Neural progenitor cell (in vitro differentiated cells): ENCODE measurements at regions not wholly inside any gene's neighbourhood (a gene's known extent, or its start where the extent isn't known, plus 50 kb on each side); places are given as distances from the start of the nearest gene placed in this dataset.

ENCODE experiments used
- DNase-seq: peaks from one replicate; pipeline ENCODE4 v3.0.0-alpha.2; 2016; ENCODE audit warnings: low spot score
- H2AFZ ChIP-seq: fragments of 200-600 bp; sonication (generic); replicated peaks from 2 replicates; pipeline ENCODE4 v1.6.1; 2016; ENCODE audit warnings: antibody characterized with exemption
- H3F3A ChIP-seq: fragments of 200-600 bp; sonication (generic); 2 replicates; pipeline ENCODE4 v1.6.1; 2016; ENCODE audit warnings: antibody characterized with exemption, low read depth
- H3K27ac ChIP-seq: fragments of 200-600 bp; sonication (generic); 2 replicates; pipeline ENCODE4 v1.5.1; 2016; ENCODE audit warnings: mild to moderate bottlenecking
- H3K27me3 ChIP-seq: fragments of 200-600 bp; sonication (generic); 2 replicates; pipeline ENCODE4 v1.6.1; 2016; ENCODE audit warnings: mild to moderate bottlenecking, moderate library complexity
- H3K36me3 ChIP-seq: fragments of 200-600 bp; sonication (generic); 2 replicates; pipeline ENCODE4 v1.5.1; 2016
- H3K4me1 ChIP-seq: fragments of 200-600 bp; sonication (generic); 2 replicates; pipeline ENCODE4 v1.6.1; 2016; ENCODE audit warnings: mixed run types
- H3K4me2 ChIP-seq: fragments of 200-600 bp; sonication (generic); 2 replicates; pipeline ENCODE4 v1.6.1; 2016
- H3K4me3 ChIP-seq: fragments of 200-600 bp; sonication (generic); 2 replicates; pipeline ENCODE4 v1.5.1; 2016
- H3K79me2 ChIP-seq: fragments of 200-600 bp; sonication (generic); 2 replicates; pipeline ENCODE4 v1.6.1; 2016; ENCODE audit warnings: low read depth
- H3K9ac ChIP-seq: fragments of 200-600 bp; sonication (generic); 2 replicates; pipeline ENCODE4 v1.6.1; 2016
- H3K9me3 ChIP-seq: fragments of 200-600 bp; sonication (generic); 2 replicates; pipeline ENCODE4 v1.5.1; 2016; ENCODE audit warnings: low read depth
- H4K20me1 ChIP-seq: fragments of 200-600 bp; sonication (generic); 2 replicates; pipeline ENCODE4 v1.6.1; 2016; ENCODE audit warnings: low read depth
- H3K27ac Mint-ChIP-seq: 3 replicates; pipeline ENCODE4 v1.8.0; 2021; ENCODE audit warnings: mixed read lengths
- H3K27me3 Mint-ChIP-seq: 2 replicates; pipeline ENCODE4 v1.8.0; 2022; ENCODE audit warnings: low read depth, mild to moderate bottlenecking, inconsistent platforms, moderate library complexity, mixed read lengths; ENCODE audit not compliant: insufficient read depth
- H3K36me3 Mint-ChIP-seq: 3 replicates; pipeline ENCODE4 v1.8.0; 2021; ENCODE audit warnings: mixed read lengths
- H3K4me1 Mint-ChIP-seq: 3 replicates; pipeline ENCODE4 v1.8.0; 2021; ENCODE audit warnings: mixed read lengths
- H3K4me3 Mint-ChIP-seq: 3 replicates; pipeline ENCODE4 v1.8.0; 2021; ENCODE audit warnings: mild to moderate bottlenecking, moderate library complexity, mixed read lengths
- H3K9me3 Mint-ChIP-seq: 3 replicates; pipeline ENCODE4 v1.8.0; 2020; ENCODE audit warnings: mixed read lengths
- EZH2 ChIP-seq: fragments of 200-600 bp; sonication (generic); IDR thresholded peaks from 2 replicates; pipeline ENCODE4 v1.6.1; 2017; ENCODE audit warnings: antibody characterized with exemption, mild to moderate bottlenecking, moderate library complexity
- EZH2phosphoT487 ChIP-seq: fragments of 200-600 bp; sonication (generic); IDR thresholded peaks from 2 replicates; pipeline ENCODE4 v1.6.1; 2017; ENCODE audit warnings: antibody characterized with exemption
- TF ChIP-seq, protein P1 (sequence below): fragments of 200-600 bp; sonication (generic); IDR thresholded peaks from 2 replicates; pipeline ENCODE4 v1.5.1; 2017; ENCODE audit warnings: antibody characterized with exemption, mild to moderate bottlenecking

DNA sequence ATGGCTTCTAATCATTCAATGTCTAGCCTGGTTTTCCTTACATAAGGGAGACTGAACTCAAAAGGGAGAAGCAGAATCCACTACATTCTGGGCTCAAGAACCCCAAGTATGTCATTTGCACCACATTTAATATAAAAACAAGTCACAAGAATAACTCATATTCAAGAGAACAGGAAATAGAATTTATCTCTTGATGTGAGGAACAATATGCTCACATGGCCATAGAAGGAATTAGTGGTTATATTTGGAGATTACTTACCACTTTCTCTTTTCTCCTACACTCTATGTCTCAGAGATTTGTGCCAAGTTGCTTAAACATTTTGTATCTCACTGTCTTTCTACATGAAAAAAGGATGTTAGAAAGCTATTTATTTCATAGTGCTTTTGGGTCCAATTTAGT is 922.6 kb upstream of the PABPC4L start:
- H3K4me3 ChIP-seq = no peak overlapping the region
- H3K9me3 ChIP-seq = no peaks in the 10 kb centered on the region
- H4K20me1 ChIP-seq = no peaks in the 10 kb centered on the region
- Mint-ChIP-seq H3K4me1 (no peaks in the 10 kb centered on the region), H3K9me3 (no peaks in the 10 kb centered on the region), H3K27me3 (no peaks in the 10 kb centered on the region), H3K36me3 (no peaks in the 10 kb centered on the region), H3K4me3 (no peak overlapping the region), H3K27ac (no peak overlapping the region)
- H3K4me2 ChIP-seq = no peak overlapping the region
- H3K27me3 ChIP-seq = no peaks in the 10 kb centered on the region
- no peak overlapping the region for H3K9ac ChIP-seq
- no peaks in the 10 kb centered on the region for H3K36me3 ChIP-seq
- no peak overlapping the region for H3K27ac ChIP-seq
- no peak for DNase-seq
- no peaks in the 10 kb centered on the region for H3K79me2 ChIP-seq
- TF ChIP-seq EZH2 (no peak), EZH2phosphoT487 (no peak)
- TF ChIP-seq, protein P1, sequence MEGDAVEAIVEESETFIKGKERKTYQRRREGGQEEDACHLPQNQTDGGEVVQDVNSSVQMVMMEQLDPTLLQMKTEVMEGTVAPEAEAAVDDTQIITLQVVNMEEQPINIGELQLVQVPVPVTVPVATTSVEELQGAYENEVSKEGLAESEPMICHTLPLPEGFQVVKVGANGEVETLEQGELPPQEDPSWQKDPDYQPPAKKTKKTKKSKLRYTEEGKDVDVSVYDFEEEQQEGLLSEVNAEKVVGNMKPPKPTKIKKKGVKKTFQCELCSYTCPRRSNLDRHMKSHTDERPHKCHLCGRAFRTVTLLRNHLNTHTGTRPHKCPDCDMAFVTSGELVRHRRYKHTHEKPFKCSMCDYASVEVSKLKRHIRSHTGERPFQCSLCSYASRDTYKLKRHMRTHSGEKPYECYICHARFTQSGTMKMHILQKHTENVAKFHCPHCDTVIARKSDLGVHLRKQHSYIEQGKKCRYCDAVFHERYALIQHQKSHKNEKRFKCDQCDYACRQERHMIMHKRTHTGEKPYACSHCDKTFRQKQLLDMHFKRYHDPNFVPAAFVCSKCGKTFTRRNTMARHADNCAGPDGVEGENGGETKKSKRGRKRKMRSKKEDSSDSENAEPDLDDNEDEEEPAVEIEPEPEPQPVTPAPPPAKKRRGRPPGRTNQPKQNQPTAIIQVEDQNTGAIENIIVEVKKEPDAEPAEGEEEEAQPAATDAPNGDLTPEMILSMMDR = no peak
- H3F3A ChIP-seq = no peaks in the 10 kb centered on the region
- no peaks in the 10 kb centered on the region for H3K4me1 ChIP-seq
- no peak overlapping the region for H2AFZ ChIP-seq

DNA sequence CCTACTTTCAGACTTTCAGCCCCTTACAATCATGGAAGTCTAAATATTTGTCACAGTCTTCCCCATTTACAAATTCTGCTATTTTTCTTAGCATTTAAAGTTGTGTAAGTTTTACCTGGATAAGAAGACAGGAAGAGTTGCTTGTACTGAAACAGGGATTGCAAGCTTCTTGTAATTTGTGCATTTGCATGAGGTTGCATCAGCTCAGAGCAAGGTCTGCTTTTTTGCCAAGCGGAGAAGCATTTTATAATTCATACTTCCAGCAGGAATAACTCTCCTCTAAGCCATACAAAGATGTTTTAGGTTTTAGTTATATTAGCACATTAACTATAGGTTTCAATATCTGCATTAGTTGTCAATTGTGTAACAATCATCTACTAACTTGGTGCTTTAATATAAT is 922.0 kb upstream of the PABPC4L start:
- TF ChIP-seq EZH2 (no peak), EZH2phosphoT487 (no peak)
- TF ChIP-seq, protein P1 = no peak
- H2AFZ ChIP-seq = no peak overlapping the region
- no peaks in the 10 kb centered on the region for H3K36me3 ChIP-seq
- H3K36me3 Mint-ChIP-seq = no peaks in the 10 kb centered on the region
- no peaks in the 10 kb centered on the region for H3K9me3 ChIP-seq
- H3F3A ChIP-seq = no peaks in the 10 kb centered on the region
- H3K4me3 ChIP-seq = no peak overlapping the region
- H3K4me2 ChIP-seq = no peak overlapping the region
- no peak for DNase-seq
- no peaks in the 10 kb centered on the region for H3K9me3 Mint-ChIP-seq
- H3K79me2 ChIP-seq = no peaks in the 10 kb centered on the region
- no peaks in the 10 kb centered on the region for H3K27me3 ChIP-seq
- H3K27me3 Mint-ChIP-seq = no peaks in the 10 kb centered on the region
- no peak overlapping the region for H3K27ac ChIP-seq
- H3K4me1 Mint-ChIP-seq = no peaks in the 10 kb centered on the region
- H3K4me1 ChIP-seq = no peaks in the 10 kb centered on the region
- no peak overlapping the region for H3K27ac Mint-ChIP-seq
- H3K4me3 Mint-ChIP-seq = no peak overlapping the region
- H4K20me1 ChIP-seq = no peaks in the 10 kb centered on the region
- H3K9ac ChIP-seq = no peak overlapping the region

DNA sequence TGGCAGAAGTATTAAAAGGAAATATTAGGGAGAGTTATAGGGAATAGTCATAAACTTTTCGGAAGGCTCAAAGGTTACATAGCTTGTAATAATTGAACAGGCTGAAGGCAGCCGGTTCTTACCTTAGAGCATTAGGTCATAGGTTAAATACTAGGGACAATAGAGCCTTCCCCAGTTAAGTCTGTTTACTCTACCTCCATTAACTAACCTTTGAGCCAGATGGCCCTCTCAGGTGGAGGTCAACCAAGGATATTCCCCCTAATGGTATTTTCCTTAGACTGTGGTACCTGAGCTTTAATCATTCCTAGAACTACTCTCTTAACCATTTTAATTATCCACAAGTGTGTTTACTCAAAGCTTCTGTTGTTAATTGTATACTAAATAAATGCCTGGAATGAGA is 920.9 kb upstream of the PABPC4L start:
- TF ChIP-seq EZH2 = no peak
- TF ChIP-seq, protein P1 = no peak
- TF ChIP-seq EZH2phosphoT487 = no peak
- no peaks in the 10 kb centered on the region for H3K9me3 ChIP-seq
- H3K36me3 Mint-ChIP-seq = no peaks in the 10 kb centered on the region

More for the DNA sequence above, 920.9 kb upstream of the PABPC4L start:
- Mint-ChIP-seq H3K4me1 (no peaks in the 10 kb centered on the region), H3K4me3 (no peak overlapping the region), H3K9me3 (no peaks in the 10 kb centered on the region), H3K27ac (no peak overlapping the region), H3K27me3 (no peaks in the 10 kb centered on the region)
- DNase-seq = no peak
- Histone ChIP-seq H4K20me1 (no peaks in the 10 kb centered on the region), H3K27me3 (no peaks in the 10 kb centered on the region), H3K27ac (no peak overlapping the region), H2AFZ (no peak overlapping the region), H3K4me3 (no peak overlapping the region), H3K9ac (no peak overlapping the region), H3F3A (no peaks in the 10 kb centered on the region), H3K36me3 (no peaks in the 10 kb centered on the region), H3K79me2 (no peaks in the 10 kb centered on the region), H3K4me1 (no peaks in the 10 kb centered on the region), H3K4me2 (no peak overlapping the region)
